ENCODE measurements at regions not wholly inside any gene's neighbourhood (a gene's known extent, or its start where the extent isn't known, plus 50 kb on each side); places are given as distances from the start of the nearest gene placed in this dataset.

DNA sequence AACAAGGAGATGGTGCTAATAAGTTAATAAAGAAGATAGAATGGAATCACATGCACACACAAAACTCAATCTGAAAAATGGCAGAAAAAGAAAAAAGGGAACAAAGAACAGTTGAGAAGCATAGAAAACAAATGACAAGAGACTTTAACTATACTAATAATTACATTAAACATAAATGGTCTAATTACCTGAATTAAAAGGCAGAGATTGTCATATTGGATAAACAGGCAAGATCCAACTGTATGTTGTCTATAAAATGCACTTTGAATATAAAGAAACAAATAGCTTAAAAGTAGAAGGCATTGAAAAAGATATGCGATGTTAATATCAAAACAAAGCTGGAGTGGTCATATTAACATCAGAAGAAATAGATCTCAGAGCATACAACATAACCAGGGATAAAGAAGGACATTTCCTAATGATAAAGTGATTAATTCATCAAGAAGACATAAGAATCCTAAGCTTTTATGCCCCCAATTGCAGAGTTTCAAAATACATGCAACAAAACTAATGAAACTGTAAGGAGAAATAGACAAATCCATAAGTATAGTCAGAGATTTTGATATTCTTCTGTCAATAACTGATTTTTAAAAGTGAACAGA, 293.5 kb downstream of the PTPRU start:
- H3K36me3 Mint-ChIP-seq (ENCODE audit: low read depth) = peaks cover 13% of the 10 kb centered on the region
- TF ChIP-seq, protein P1, sequence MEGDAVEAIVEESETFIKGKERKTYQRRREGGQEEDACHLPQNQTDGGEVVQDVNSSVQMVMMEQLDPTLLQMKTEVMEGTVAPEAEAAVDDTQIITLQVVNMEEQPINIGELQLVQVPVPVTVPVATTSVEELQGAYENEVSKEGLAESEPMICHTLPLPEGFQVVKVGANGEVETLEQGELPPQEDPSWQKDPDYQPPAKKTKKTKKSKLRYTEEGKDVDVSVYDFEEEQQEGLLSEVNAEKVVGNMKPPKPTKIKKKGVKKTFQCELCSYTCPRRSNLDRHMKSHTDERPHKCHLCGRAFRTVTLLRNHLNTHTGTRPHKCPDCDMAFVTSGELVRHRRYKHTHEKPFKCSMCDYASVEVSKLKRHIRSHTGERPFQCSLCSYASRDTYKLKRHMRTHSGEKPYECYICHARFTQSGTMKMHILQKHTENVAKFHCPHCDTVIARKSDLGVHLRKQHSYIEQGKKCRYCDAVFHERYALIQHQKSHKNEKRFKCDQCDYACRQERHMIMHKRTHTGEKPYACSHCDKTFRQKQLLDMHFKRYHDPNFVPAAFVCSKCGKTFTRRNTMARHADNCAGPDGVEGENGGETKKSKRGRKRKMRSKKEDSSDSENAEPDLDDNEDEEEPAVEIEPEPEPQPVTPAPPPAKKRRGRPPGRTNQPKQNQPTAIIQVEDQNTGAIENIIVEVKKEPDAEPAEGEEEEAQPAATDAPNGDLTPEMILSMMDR (IDR thresholded peaks at IDR 0.05; ENCODE audit: unreplicated experiment in 3 of 3) = no peak
- H3K4me1 Mint-ChIP-seq = peaks cover 25% of the 10 kb centered on the region
- H3K4me3 Mint-ChIP-seq = no peak overlapping the region
- no peaks in the 10 kb centered on the region for H3K27me3 Mint-ChIP-seq (ENCODE audit: low read depth)
- H3K27ac Mint-ChIP-seq = no peak overlapping the region
- peaks cover 15% of the 10 kb centered on the region for H3K9me3 Mint-ChIP-seq

DNA sequence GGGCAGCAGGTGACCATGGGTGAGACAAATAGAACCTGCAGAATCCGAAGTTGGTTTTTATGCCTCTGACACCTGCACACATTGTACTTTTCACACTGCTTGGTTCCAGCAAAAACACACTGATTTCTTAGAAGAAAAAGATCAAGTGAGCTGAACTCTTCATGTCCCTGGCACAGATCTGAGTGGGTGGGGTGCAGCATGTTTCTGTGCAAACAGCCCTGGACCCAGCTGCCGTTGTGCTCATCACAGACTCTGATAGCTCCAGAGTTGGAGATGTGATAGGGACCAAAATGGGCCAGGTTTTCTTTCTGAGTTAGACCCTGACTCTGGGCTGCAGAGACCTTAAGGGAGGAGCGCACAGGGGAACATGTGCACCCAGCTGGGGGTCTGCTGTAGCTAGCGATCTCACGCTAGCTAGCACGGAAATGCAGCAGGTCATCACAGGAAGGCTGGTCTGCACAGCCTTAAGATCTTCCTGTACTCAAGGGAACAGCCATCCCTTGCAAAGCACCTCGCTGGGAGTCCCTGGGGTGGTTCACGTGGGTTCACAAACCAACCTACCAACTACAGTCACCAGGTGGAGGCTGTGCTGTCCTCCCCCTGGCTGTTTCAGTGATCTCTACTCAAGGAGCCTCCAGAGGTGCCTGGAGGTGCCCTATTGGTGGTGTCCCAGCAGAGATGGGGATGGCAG, 291.1 kb downstream of the PTPRU start:
- Mint-ChIP-seq H3K4me3 (no peak overlapping the region), H3K36me3 (ENCODE audit: low read depth) (peaks cover 13% of the 10 kb centered on the region), H3K27me3 (ENCODE audit: low read depth) (peaks cover 8% of the 10 kb centered on the region), H3K4me1 (peaks cover 44% of the 10 kb centered on the region), H3K9me3 (peaks cover 15% of the 10 kb centered on the region), H3K27ac (peak overlapping the region in 1 of 3 experiments; percentile 3)
- TF ChIP-seq, protein P1 (IDR thresholded peaks at IDR 0.05; ENCODE audit: unreplicated experiment in 3 of 3) = no peak

GRCh38 chr1:29525941-29526340, 289.6 kb downstream of the PTPRU start:
- Mint-ChIP-seq H3K27ac (peak overlapping the region in 1 of 3 experiments; percentile 3), H3K4me1 (peaks cover 47% of the 10 kb centered on the region), H3K27me3 (ENCODE audit: low read depth) (peaks cover 14% of the 10 kb centered on the region), H3K36me3 (ENCODE audit: low read depth) (peaks cover 13% of the 10 kb centered on the region), H3K9me3 (peaks cover 15% of the 10 kb centered on the region), H3K4me3 (no peak overlapping the region)
- TF ChIP-seq, protein P1 (IDR thresholded peaks at IDR 0.05; ENCODE audit: unreplicated experiment in 3 of 3) = no peak

DNA sequence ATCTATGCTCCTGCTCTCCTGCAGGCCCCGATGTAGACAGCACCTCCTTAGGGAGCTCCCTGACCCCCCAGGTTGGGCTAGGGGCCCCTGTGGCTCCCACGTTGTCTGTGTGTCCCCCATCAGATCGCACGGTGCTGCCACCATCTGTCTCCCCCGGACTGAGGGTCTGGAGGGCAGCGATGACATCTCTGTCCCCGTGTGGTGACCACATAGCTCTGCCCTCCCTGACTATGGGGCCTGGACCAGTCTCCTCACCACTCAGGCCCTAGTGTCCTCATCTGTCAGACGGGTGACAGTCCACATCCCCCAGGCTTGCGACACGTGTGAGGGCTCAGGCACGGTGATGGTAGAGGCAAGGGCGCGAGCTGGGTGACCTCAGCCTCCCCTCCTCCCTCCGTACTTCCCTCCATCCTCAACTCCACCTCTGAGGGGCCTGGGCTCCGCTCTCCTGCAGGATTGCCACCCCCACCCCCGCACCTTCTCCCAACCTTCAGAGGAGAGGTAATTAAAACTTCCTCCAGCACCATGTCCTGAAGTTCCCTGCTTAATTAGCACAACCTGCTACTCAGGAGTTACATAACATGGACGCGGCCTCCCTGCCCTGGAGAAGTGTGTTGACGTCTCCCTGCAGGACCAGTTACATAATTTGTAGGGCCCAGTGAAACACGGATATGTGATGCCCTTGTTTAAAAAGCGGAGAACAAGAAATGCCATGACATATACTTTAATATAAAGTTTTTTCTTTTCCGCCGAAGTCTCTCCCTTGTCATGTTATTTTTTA, 288.2 kb downstream of the PTPRU start:
- Mint-ChIP-seq H3K4me3 (no peak overlapping the region), H3K36me3 (ENCODE audit: low read depth) (peaks cover 8% of the 10 kb centered on the region), H3K4me1 (peaks cover 60% of the 10 kb centered on the region), H3K9me3 (peaks cover 9% of the 10 kb centered on the region), H3K27me3 (ENCODE audit: low read depth) (peaks cover 26% of the 10 kb centered on the region), H3K27ac (no peak overlapping the region)
- TF ChIP-seq, protein P1 (IDR thresholded peaks at IDR 0.05; ENCODE audit: unreplicated experiment in 3 of 3) = no peak

DNA sequence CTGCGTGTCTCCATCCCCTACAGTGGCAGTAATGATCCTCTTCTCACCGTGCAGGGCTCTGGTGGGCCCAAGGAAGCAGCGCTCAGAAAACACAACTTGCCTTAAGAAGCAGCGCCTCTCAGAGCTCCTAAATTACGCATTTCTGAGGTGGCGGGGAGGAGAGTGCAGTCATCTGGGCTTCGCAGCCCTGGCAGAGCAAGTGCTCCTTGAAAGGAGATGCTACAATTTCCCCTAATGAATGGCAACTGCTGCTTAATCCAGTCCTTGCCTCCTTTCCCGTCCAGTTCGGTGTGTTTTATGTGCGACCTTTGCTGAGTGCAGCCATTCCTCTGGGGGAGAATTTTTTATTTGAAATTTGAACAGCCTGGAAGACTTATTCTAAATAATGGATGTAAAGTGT, 287.3 kb downstream of the PTPRU start:
- H3K27ac Mint-ChIP-seq = peak overlapping the region in 1 of 3 experiments; percentile 46
- peaks cover 26% of the 10 kb centered on the region for H3K27me3 Mint-ChIP-seq (ENCODE audit: low read depth)
- H3K9me3 Mint-ChIP-seq = peaks cover 2% of the 10 kb centered on the region
- peaks cover 63% of the 10 kb centered on the region for H3K4me1 Mint-ChIP-seq
- H3K4me3 Mint-ChIP-seq = no peak overlapping the region
- TF ChIP-seq, protein P1 (IDR thresholded peaks at IDR 0.05; ENCODE audit: unreplicated experiment in 3 of 3) = no peak
- peaks cover under 1% of the 10 kb centered on the region for H3K36me3 Mint-ChIP-seq (ENCODE audit: low read depth)
